ENCODE measurements at regions not wholly inside any gene's neighbourhood (a gene's known extent, or its start where the extent isn't known, plus 50 kb on each side); places are given as distances from the start of the nearest gene placed in this dataset.

- WGBS, 2 donors (ENCODE audit: low coverage in 1 of 2): 90% methylated on average over 8 of the region's 8 CpGs; no CpG with 5 or more reads in 1 of the 2 donors
- Histone ChIP-seq H3K4me3 (no peak overlapping the region), H3K27me3 (no peaks in the 10 kb centered on the region), H3K4me1 (no peaks in the 10 kb centered on the region), H3K36me3 (no peaks in the 10 kb centered on the region), H3K27ac (no peak overlapping the region), H3K9me3 (no peaks in the 10 kb centered on the region)
- TF ChIP-seq POLR2A (IDR thresholded peaks at IDR 0.05): no peak
- no peak for TF ChIP-seq CTCF (IDR thresholded peaks at IDR 0.05)
- no peak for TF ChIP-seq EP300 (IDR thresholded peaks at IDR 0.05; ENCODE audit: low read depth)
- TF ChIP-seq POLR2AphosphoS5 (IDR thresholded peaks at IDR 0.05): no peak
- no peak for DNase-seq
- in situ Hi-C loops (cut with MboI; ENCODE audit: low pct_ligation_motif_present in 1 of 4, low pct_unique_long_range_greater_than_20kb in 1 of 4, low sequenced_read_pairs in 3 of 4) (no loop called here), intact Hi-C loops (cut with DNase I; ENCODE audit: low total_unique reads) (no loop called here)
Observed at GRCh38 chr15:70203981-70204560, 106.4 kb upstream of the TLE3 start.

GRCh38 chr15:70202756-70203155 lies 105.0 kb upstream of the TLE3 start:
- no peaks in the 10 kb centered on the region for H3K27me3 ChIP-seq
- DNase-seq: no peak
- TF ChIP-seq CTCF (IDR thresholded peaks at IDR 0.05): no peak
- in situ Hi-C loops (cut with MboI; ENCODE audit: low pct_ligation_motif_present in 1 of 4, low pct_unique_long_range_greater_than_20kb in 1 of 4, low sequenced_read_pairs in 3 of 4): no loop called here
- intact Hi-C loops (cut with DNase I; ENCODE audit: low total_unique reads): no loop called here
- no peaks in the 10 kb centered on the region for H3K4me1 ChIP-seq
- WGBS, 2 donors (ENCODE audit: low coverage in 1 of 2): 69% methylated on average over 2 of the region's 2 CpGs; no CpG with 5 or more reads in 1 of the 2 donors
- H3K36me3 ChIP-seq: no peaks in the 10 kb centered on the region
- H3K27ac ChIP-seq: no peak overlapping the region
- H3K9me3 ChIP-seq: no peaks in the 10 kb centered on the region
- H3K4me3 ChIP-seq: no peak overlapping the region

- Histone ChIP-seq H3K27me3 (no peaks in the 10 kb centered on the region), H3K27ac (peak overlapping the region in 1 of 4 donors; percentile 56), H3K4me1 (peaks cover 0 to 1% (median under 1%) of the 10 kb centered on the region in 4 donors), H3K4me3 (no peak overlapping the region), H3K9me3 (no peaks in the 10 kb centered on the region), H3K36me3 (no peaks in the 10 kb centered on the region)
- TF ChIP-seq CTCF (IDR thresholded peaks at IDR 0.05): no peak
- TF ChIP-seq POLR2AphosphoS5 (IDR thresholded peaks at IDR 0.05): no peak
- no peak for TF ChIP-seq POLR2A (IDR thresholded peaks at IDR 0.05)
- no peak for TF ChIP-seq EP300 (IDR thresholded peaks at IDR 0.05; ENCODE audit: low read depth)
- DNase-seq: no peak
- in situ Hi-C loops (cut with MboI; ENCODE audit: low pct_ligation_motif_present in 1 of 4, low pct_unique_long_range_greater_than_20kb in 1 of 4, low sequenced_read_pairs in 3 of 4) (no loop called here), intact Hi-C loops (cut with DNase I; ENCODE audit: low total_unique reads) (no loop called here)
- 53% methylated on average over 6 of the region's 6 CpGs; no CpG with 5 or more reads in 1 of the 2 donors for WGBS, 2 donors (ENCODE audit: low coverage in 1 of 2)
Observed at GRCh38 chr15:70201425-70201775, 103.7 kb upstream of the TLE3 start.

GRCh38 chr15:70200511-70201424 lies 103.1 kb upstream of the TLE3 start:
- peaks cover 6 to 7% (median 6%) of the 10 kb centered on the region in 4 donors for H3K4me1 ChIP-seq
- H3K27me3 ChIP-seq: no peaks in the 10 kb centered on the region
- H3K9me3 ChIP-seq: no peaks in the 10 kb centered on the region
- H3K4me3 ChIP-seq: no peak overlapping the region
- H3K27ac ChIP-seq: peak overlapping the region in 2 of 4 donors; percentile 28 to 56
- TF ChIP-seq EP300 (IDR thresholded peaks at IDR 0.05; ENCODE audit: low read depth) (no peak), CTCF (IDR thresholded peaks at IDR 0.05) (no peak), POLR2AphosphoS5 (IDR thresholded peaks at IDR 0.05) (no peak), POLR2A (IDR thresholded peaks at IDR 0.05) (no peak)
- intact Hi-C loops (cut with DNase I; ENCODE audit: low total_unique reads) (no loop called here), in situ Hi-C loops (cut with MboI; ENCODE audit: low pct_ligation_motif_present in 1 of 4, low pct_unique_long_range_greater_than_20kb in 1 of 4, low sequenced_read_pairs in 3 of 4) (no loop called here)
- no peak for DNase-seq
- no peaks in the 10 kb centered on the region for H3K36me3 ChIP-seq
- 74 to 83% methylated on average over 15 to 23 of the region's 23 CpGs for WGBS, 2 donors (ENCODE audit: low coverage in 1 of 2)

Data from transverse colon (tissue), 4 donors.